HG02938 (cell line): ENCODE measurements at regions not wholly inside any gene's neighbourhood (a gene's known extent, or its start where the extent isn't known, plus 50 kb on each side); places are given as distances from the start of the nearest gene placed in this dataset.

Source experiments
- ATAC-seq: cut with Tn5 transposase; IDR thresholded peaks from one replicate; pipeline ENCODE4 v1.9.1; 2021; ENCODE audit warnings: mild to moderate bottlenecking, moderate library complexity; ENCODE audit not compliant: unreplicated experiment

GRCh38 chr3:146680617-146681016 lies 75.5 kb upstream of the PLSCR5 start:
- ATAC-seq: no peak

- no peak for ATAC-seq
These were observed 74.8 kb upstream of the PLSCR5 start for GRCh38 chr3:146679995-146680394.

- no peak for ATAC-seq
These were observed 74.0 kb upstream of the PLSCR5 start for GRCh38 chr3:146679191-146679590.

GRCh38 chr3:146672941-146673340 lies 67.8 kb upstream of the PLSCR5 start:
- no peak for ATAC-seq

GRCh38 chr3:146664403-146664802 lies 59.3 kb upstream of the PLSCR5 start:
- no peak for ATAC-seq

GRCh38 chr3:146658841-146659240 lies 53.7 kb upstream of the PLSCR5 start:
- no peak for ATAC-seq

- no peak for ATAC-seq
These were observed 50.3 kb upstream of the PLSCR5 start for GRCh38 chr3:146655333-146655996.
